ENCODE measurements at regions not wholly inside any gene's neighbourhood (a gene's known extent, or its start where the extent isn't known, plus 50 kb on each side); places are given as distances from the start of the nearest gene placed in this dataset.

- no peaks in the 10 kb centered on the region for H3K9me3 ChIP-seq (ENCODE audit: low read length)
- ATAC-seq = no peak
- no peak for DNase-seq (ENCODE audit: low spot score)
- BruUV-seq (replicated peaks) = no TSS peak
- no peak overlapping the region for H3K4me3 ChIP-seq (replicated peaks in 1 of 3; ENCODE audit: insufficient read depth in 1 of 3, low read depth in 2 of 3, low read length in 3 of 3)
- H2AFZ ChIP-seq (ENCODE audit: low read length) = no peak overlapping the region
- intact Hi-C loops (cut with micrococcal nuclease; ENCODE audit: unreplicated experiment) (no loop called here), in situ Hi-C loops (cut with HindIII; ENCODE audit: extremely low pct_ligation_motif_present, low pct_unique_long_range_greater_than_20kb) (no loop called here)
- H3K4me1 ChIP-seq (ENCODE audit: insufficient read depth, low read length) = no peaks in the 10 kb centered on the region
- FAIRE-seq = no peak
- H3K79me2 ChIP-seq (ENCODE audit: insufficient read depth, low read length) = no peaks in the 10 kb centered on the region
- no peak overlapping the region for H3K9ac ChIP-seq (ENCODE audit: insufficient read depth, low read depth, low read length)
- ChIA-PET CTCF (ENCODE audit: low intra/inter-chr PET ratio, low total read pairs) (no interaction called here), POLR2A (no interaction called here)
- H3K36me3 ChIP-seq (replicated peaks in 1 of 2; ENCODE audit: control insufficient read depth in 1 of 2, insufficient read depth in 2 of 2, low read length in 2 of 2) = no peaks in the 10 kb centered on the region
- no peak overlapping the region for H3K27ac ChIP-seq (ENCODE audit: extremely low read length, insufficient read depth, low read length)
- H3K4me2 ChIP-seq (ENCODE audit: low read depth, low read length) = no peak overlapping the region
- H4K20me1 ChIP-seq (ENCODE audit: insufficient read depth, low read length) = no peaks in the 10 kb centered on the region
- no peaks in the 10 kb centered on the region for H3K27me3 ChIP-seq (ENCODE audit: control insufficient read depth in 1 of 2, insufficient read depth in 2 of 2, low read length in 2 of 2)
- TF ChIP-seq, protein P1, sequence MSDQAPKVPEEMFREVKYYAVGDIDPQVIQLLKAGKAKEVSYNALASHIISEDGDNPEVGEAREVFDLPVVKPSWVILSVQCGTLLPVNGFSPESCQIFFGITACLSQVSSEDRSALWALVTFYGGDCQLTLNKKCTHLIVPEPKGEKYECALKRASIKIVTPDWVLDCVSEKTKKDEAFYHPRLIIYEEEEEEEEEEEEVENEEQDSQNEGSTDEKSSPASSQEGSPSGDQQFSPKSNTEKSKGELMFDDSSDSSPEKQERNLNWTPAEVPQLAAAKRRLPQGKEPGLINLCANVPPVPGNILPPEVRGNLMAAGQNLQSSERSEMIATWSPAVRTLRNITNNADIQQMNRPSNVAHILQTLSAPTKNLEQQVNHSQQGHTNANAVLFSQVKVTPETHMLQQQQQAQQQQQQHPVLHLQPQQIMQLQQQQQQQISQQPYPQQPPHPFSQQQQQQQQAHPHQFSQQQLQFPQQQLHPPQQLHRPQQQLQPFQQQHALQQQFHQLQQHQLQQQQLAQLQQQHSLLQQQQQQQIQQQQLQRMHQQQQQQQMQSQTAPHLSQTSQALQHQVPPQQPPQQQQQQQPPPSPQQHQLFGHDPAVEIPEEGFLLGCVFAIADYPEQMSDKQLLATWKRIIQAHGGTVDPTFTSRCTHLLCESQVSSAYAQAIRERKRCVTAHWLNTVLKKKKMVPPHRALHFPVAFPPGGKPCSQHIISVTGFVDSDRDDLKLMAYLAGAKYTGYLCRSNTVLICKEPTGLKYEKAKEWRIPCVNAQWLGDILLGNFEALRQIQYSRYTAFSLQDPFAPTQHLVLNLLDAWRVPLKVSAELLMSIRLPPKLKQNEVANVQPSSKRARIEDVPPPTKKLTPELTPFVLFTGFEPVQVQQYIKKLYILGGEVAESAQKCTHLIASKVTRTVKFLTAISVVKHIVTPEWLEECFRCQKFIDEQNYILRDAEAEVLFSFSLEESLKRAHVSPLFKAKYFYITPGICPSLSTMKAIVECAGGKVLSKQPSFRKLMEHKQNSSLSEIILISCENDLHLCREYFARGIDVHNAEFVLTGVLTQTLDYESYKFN (CRISPR knock-in tag; conservative IDR thresholded peaks at IDR 0.05) = no peak
- TF ChIP-seq SMAD9 (CRISPR knock-in tag; IDR thresholded peaks at IDR 0.05) (no peak), ZNF510 (CRISPR knock-in tag; IDR thresholded peaks at IDR 0.05; ENCODE audit: low read depth) (no peak), JUND (CRISPR knock-in tag; IDR thresholded peaks at IDR 0.05) (no peak), UBTF (CRISPR knock-in tag; IDR thresholded peaks at IDR 0.05) (no peak), ZNF142 (CRISPR knock-in tag; IDR thresholded peaks at IDR 0.05) (no peak), PRDM15 (CRISPR knock-in tag; IDR thresholded peaks at IDR 0.05) (no peak), YEATS4 (CRISPR knock-in tag; IDR thresholded peaks at IDR 0.05; ENCODE audit: borderline replicate concordance) (no peak), ZNF652 (CRISPR knock-in tag; IDR thresholded peaks at IDR 0.05; ENCODE audit: borderline replicate concordance, low read depth) (no peak)
Measured at GRCh38 chr5:101687349-101687985, 608.6 kb downstream of the SLCO4C1 start.
